ENCODE measurements at regions not wholly inside any gene's neighbourhood (a gene's known extent, or its start where the extent isn't known, plus 50 kb on each side); places are given as distances from the start of the nearest gene placed in this dataset.

DNA sequence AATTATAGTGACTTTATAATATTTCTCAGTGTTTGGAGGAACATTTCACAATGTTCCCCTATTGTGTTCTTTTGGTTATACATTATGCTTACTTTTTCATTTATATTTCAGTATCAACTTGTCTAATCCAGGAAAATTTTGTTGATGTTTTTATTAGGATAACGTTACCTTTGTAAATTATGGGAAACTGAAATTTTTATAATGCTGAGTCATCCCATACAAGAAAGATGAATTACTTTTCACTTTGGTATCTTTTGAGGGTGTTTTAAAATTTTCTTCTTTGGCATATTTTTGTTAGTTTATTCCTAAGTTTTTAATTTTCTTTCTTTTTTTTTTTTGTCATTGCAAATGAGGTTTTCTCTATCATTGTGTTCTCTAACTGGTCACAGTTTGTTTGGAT lies 542.7 kb downstream of the SLC16A7 start:
- no peak for DNase-seq

- DNase-seq: no peak
These were observed 548.6 kb downstream of the SLC16A7 start for GRCh38 chr12:60144395-60144794.

DNA sequence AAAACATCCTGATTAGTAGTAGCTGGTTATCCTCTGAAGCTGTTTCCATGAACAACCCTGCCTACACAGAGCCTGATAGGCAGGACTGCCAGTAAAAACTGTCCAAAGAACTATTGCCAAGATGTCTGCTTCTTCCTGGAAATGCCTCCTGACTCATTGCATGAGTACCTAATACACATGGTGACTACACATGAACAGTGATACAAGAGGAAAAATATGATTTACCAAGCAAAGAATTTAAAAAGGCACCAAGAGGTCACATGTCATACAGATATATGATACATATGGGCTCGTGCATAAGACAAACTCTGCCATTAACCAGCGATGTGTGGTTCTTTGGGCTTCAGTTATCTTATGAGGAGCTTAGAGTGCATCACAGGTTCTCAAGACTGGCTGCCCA lies 552.3 kb downstream of the SLC16A7 start:
- DNase-seq: no peak

DNA sequence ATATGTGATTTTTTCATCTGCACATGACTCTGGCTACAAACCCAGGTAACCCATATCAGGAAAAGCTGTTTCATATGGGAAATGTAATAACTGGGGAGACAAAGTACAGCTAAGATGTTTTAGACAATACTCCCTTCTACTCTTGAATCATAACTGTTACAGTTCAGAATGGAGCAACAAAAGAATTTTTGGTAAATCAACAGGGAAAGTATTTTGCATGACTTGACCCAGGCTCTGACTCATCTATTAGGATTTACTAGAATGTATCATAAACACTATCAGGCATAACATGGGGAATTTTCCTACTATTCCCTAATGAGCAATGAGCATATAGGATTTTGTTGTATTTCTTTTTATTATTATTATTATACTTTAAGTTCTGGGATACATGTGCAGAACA lies 553.0 kb downstream of the SLC16A7 start:
- DNase-seq: no peak

DNA sequence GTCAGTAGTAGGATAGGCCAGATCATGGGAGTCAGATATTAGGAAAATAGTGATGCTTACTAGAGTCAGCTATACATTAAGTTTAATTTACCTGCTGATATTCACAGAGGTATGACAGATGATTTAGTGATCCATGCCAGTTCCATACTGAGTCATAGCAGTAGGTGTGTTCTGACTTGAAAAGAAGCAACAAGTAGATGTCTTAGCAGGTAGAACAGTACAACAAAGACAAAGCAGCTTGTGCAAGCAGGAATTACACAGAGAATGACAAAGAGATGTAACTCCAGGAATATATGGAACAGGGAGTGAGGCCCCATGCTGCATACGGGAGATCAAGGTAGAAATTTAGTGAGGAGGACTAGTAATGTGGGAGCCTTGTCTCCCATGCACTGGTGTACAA lies 556.9 kb downstream of the SLC16A7 start:
- no peak for DNase-seq

- no peak for DNase-seq
These were observed 563.9 kb downstream of the SLC16A7 start for GRCh38 chr12:60159761-60160160.

DNA sequence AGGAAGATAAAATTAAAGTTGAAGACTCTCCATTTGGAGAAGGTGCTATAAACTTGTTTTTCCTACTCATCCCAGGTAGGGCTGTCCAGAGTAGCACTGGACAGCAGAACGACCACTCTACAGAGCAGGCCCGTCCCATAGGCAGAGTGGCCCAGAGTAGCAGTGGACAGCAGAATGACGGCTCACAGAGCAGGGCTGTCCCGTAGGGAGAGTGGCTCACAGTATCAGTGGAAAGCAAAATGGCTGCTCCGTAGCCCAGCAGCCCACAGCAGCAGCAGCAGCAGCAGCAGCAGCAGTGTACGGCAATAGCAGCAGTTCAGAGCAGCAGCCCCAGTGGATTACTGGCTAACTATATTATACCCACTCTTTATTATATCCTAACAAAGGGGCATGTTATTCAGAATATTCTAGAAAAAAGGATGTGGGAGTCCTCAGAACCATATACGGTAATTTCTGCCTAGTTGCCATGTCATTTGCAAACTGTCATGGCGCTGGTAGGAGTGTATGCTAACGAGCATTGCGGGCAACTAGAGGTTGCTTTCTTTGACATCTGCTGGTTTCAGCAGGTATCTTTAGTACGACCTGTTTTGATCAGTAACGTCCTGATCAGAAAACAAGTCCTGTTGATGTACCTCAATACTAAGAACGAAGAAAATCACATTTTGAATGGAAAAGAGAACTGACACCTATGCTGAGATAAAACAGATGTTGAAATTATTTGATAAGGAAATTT lies 567.3 kb downstream of the SLC16A7 start:
- no peak for DNase-seq

DNA sequence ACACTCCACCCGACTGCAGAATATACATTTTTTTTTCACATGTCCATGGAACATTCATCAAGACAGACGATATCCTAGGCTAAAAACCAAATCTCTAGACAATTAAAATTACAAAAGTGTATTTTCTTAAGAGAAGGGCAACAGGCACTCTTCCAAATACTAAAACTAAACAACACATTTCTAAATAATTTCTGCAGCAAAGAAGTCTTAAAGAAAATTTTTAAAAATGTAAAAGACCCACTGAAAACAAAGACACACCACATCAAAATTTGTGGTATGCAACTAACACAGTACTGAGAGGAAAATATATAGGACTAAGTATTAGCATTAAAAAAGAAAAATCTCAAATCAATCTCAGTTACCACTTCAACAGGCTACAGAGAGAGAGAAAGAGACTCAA lies 570.0 kb downstream of the SLC16A7 start:
- DNase-seq: no peak

DNA sequence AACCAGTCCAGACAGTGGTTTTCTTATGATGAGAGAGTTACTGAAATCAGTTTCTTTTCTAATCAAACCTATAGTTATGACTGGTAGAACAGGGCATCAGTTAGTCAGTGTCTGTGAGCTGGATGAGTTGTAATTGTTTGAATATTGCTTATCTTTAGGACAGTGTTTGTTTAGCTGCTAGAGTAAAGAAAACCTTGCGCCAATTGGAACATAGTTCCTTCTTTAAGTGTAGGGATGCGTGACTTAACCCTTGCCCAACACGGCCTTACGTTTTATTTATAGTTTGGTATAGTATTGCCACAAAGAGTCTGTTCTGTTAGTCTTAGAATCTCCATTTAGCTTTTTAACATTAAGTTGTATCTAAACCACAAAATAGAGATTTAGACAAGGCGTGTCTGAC lies 572.6 kb downstream of the SLC16A7 start:
- no peak for DNase-seq

GRCh38 chr12:60169904-60170303 lies 574.1 kb downstream of the SLC16A7 start:
- no peak for DNase-seq

DNA sequence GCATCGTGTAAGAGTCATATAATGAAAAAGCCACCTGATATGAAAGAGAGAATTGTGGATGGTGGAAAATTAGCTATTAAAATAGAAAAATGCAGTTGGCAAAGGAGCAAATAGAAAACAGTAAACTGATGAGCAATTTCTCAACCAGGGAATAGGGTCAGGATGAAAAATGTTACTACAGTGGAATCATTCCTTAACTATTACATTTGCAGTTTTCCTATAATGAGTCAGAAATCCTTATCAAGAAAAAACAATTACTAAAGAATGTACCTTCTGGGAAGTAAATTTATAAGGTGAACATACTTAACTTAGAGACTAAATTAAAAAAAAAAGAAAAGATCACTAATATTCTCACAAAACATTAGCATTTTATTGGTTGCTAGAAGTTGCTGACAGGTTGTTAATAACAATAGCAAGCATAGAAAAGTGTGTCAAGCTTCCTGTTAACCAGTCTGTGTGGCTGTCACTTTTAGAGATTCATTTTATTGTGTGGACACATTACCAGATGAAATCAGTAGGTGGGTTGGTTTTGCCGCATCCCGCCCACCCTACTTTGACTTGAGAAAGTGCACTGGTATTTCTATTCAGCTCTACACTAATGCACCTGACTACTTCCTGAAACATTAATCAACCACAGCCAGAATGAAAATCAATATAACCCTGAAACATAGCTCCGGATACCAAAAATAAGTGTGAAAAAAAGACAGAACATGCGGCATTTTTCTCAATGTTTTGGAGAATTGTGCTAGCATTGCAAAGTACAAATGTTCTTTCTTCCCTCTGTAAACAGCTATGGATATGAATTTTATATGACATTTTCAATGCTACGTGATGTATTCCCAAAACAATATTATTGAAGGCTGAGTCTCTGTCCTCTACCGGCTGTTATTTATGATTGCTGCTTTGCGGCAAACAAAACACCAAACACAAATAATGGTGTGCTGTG lies 576.7 kb downstream of the SLC16A7 start:
- no peak for DNase-seq

DNA sequence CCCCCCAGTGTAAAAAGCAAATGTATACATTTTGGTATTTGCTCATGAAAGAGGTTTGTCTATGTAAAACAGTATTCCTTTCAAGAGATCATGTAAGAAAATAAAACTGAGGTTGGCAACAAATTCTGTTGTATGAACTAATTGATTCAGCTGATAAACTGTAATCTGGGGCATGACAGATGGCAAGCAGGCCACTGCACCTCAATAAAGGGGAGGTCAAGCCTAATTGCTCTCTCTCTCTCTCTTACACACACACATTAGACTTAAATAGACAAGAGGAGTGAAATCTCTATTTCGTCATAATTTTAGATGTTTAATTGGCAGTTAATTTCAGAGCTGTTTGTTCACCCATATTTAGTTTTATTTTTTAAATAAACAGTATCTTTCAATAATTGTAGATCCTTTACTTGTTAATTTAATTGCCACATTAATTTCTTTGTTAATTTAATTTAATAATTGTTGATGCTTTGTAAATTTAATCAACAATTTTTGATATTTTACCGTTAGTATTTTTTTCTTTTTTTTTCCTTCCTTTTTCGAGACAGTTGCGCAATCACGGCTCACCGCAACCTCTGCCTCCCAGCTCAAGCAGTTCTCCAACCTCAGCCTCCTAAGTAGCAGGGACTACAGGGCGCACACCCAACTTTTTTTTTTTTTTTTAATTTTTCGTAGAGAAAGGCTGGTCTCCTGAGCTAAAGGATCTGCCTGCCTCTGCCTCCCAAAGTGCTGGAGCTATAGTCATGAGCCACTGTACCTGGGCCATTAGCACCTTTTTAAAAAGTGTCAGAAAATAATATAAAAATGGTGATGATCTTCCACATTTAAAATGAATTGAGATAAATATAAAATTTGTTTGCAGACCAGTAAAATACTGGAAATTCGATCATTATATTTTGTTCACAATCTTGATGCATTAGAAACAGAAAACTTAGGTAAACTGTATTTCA lies 577.7 kb downstream of the SLC16A7 start:
- DNase-seq: no peak

DNA sequence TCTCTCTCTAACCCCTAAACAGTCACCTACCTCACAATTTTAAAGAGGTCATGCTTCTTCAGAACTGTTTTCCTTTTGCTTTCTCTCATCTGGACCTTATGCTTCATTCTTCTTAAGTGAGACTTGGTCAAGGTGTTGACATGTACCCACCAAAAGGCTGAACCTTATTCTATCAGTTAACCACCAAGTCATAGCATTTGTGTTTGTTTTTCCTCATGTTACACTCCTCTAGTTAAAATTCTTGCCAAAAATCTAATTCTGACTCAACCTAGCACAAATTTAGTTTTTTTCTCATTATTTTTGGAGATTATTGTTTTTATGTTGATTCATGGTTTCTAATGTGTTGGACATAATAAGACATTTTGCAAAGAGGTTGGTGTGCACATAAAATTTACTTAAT lies 578.6 kb downstream of the SLC16A7 start:
- DNase-seq: no peak

- DNase-seq: no peak
These were observed 579.1 kb downstream of the SLC16A7 start for GRCh38 chr12:60174941-60175340.

GRCh38 chr12:60176891-60177290 lies 581.1 kb downstream of the SLC16A7 start:
- DNase-seq: no peak

- DNase-seq: no peak
These were observed 584.5 kb downstream of the SLC16A7 start for GRCh38 chr12:60180298-60180697.

DNA sequence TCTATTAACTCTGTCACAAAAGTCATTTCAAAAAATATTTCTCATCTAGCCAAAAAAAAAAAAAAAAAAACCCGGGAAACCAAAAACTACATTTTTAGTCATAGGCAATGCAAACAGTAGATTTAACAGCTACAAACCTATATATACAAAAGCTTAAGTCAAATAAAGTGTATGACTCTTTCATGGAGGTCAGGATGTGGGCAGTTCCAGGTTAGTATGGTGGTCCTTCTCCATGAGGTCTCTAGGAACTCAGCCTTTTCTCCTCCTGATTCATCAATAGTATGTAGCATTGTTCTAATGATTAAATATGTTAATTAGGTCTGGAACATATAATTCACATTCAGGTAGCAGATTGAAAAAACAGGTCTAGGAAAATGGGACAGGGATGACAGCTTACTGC lies 586.5 kb downstream of the SLC16A7 start:
- DNase-seq: no peak

- no peak for DNase-seq
These were observed 588.3 kb downstream of the SLC16A7 start for GRCh38 chr12:60184096-60184495.

GRCh38 chr12:60185060-60185459 lies 589.2 kb downstream of the SLC16A7 start:
- DNase-seq: no peak

GRCh38 chr12:60191271-60191670 lies 595.4 kb downstream of the SLC16A7 start:
- DNase-seq: no peak

DNA sequence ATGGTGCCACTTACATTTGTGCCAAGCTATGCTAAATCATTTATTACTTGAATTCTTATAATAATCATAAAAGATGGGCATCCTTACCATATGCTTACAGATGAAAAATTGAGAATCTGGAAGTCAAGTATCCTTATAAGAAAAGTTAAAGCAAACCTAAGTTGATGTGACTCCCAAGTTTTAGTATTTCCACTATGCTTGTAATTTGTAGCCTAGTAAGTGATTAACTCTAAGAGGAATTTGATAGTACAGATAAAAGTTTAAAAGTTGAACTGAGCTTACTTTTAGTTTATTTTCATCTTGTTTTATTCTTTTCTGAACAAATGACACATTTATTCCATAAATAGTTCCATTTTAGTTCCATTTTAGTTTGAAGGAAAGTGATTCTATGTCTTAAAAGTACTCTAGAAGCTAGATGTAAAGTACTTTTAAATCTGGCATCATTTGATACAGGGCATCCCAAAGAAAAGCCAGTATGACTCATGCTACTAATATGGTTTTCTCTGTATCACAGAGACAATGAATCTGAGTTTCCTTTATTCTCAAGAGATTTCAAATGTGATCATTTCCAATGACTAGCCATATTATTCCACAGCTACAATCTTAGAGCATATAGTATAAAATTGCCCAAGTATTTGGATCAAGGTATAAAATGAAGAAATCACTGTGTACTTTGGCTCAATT lies 596.0 kb downstream of the SLC16A7 start:
- DNase-seq: no peak

Measured in muscle of arm (tissue), 1 donor.